Skeletal muscle satellite cell (primary cell): ENCODE measurements at regions not wholly inside any gene's neighbourhood (a gene's known extent, or its start where the extent isn't known, plus 50 kb on each side); places are given as distances from the start of the nearest gene placed in this dataset.

Experiments used
- H3K27me3 ChIP-seq: 2 replicates; pipeline ENCODE4 v1.7.0; 2013; ENCODE audit warnings: low read length; ENCODE audit not compliant: control insufficient read depth, insufficient read depth
- H3K36me3 ChIP-seq: 2 replicates; pipeline ENCODE4 v1.7.0; 2013; ENCODE audit warnings: mild to moderate bottlenecking, control low read depth, low read length; ENCODE audit not compliant: insufficient read depth
- H3K4me1 ChIP-seq: 2 replicates; pipeline ENCODE4 v1.7.0; 2013; ENCODE audit warnings: low read length; ENCODE audit not compliant: control insufficient read depth, insufficient read depth
- H3K4me2 ChIP-seq: 2 replicates; pipeline ENCODE4 v1.7.0; 2013; ENCODE audit warnings: mild to moderate bottlenecking, low read length
- H3K4me3 ChIP-seq: 2 replicates; pipeline ENCODE4 v1.7.0; 2013; ENCODE audit warnings: low read length
- H3K9ac ChIP-seq: 2 replicates; pipeline ENCODE4 v1.7.0; 2013; ENCODE audit warnings: mild to moderate bottlenecking, low read depth, low read length, moderate library complexity
- H3K9me3 ChIP-seq: replicated peaks from 2 replicates; pipeline ENCODE4 v1.7.0; 2013; ENCODE audit warnings: mild to moderate bottlenecking, control low read depth, low read length

- no peaks in the 10 kb centered on the region for H3K27me3 ChIP-seq
- H3K36me3 ChIP-seq, result no peaks in the 10 kb centered on the region
- no peak overlapping the region for H3K4me2 ChIP-seq
- H3K4me1 ChIP-seq, result no peaks in the 10 kb centered on the region
- H3K9me3 ChIP-seq, result no peaks in the 10 kb centered on the region
- no peak overlapping the region for H3K9ac ChIP-seq
- no peak overlapping the region for H3K4me3 ChIP-seq
Measured at GRCh38 chr2:223147431-223147830, 95.4 kb downstream of the KCNE4 start.

- no peaks in the 10 kb centered on the region for H3K9me3 ChIP-seq
- H3K4me2 ChIP-seq, result no peak overlapping the region
- H3K9ac ChIP-seq, result no peak overlapping the region
- no peaks in the 10 kb centered on the region for H3K27me3 ChIP-seq
- H3K4me3 ChIP-seq, result no peak overlapping the region
- H3K4me1 ChIP-seq, result no peaks in the 10 kb centered on the region
- H3K36me3 ChIP-seq, result no peaks in the 10 kb centered on the region
Measured at GRCh38 chr2:223148516-223148915, 96.5 kb downstream of the KCNE4 start.

- Histone ChIP-seq H3K4me1 (no peaks in the 10 kb centered on the region), H3K9ac (no peak overlapping the region), H3K36me3 (no peaks in the 10 kb centered on the region), H3K4me3 (no peak overlapping the region), H3K9me3 (no peaks in the 10 kb centered on the region), H3K4me2 (no peak overlapping the region), H3K27me3 (no peaks in the 10 kb centered on the region)
Measured at GRCh38 chr2:223155956-223156355, 104.0 kb downstream of the KCNE4 start.

- H3K4me3 ChIP-seq, result no peak overlapping the region
- H3K9me3 ChIP-seq, result no peaks in the 10 kb centered on the region
- H3K4me2 ChIP-seq, result no peak overlapping the region
- H3K9ac ChIP-seq, result no peak overlapping the region
- no peaks in the 10 kb centered on the region for H3K36me3 ChIP-seq
- no peaks in the 10 kb centered on the region for H3K27me3 ChIP-seq
- H3K4me1 ChIP-seq, result no peaks in the 10 kb centered on the region
Measured at GRCh38 chr2:223161873-223162458, 110.0 kb downstream of the KCNE4 start.

- Histone ChIP-seq H3K4me1 (no peaks in the 10 kb centered on the region), H3K27me3 (no peaks in the 10 kb centered on the region), H3K9me3 (no peaks in the 10 kb centered on the region), H3K4me2 (no peak overlapping the region), H3K36me3 (no peaks in the 10 kb centered on the region), H3K9ac (no peak overlapping the region), H3K4me3 (no peak overlapping the region)
Measured at GRCh38 chr2:223165423-223166214, 113.6 kb downstream of the KCNE4 start.

- H3K9ac ChIP-seq, result no peak overlapping the region
- H3K36me3 ChIP-seq, result no peaks in the 10 kb centered on the region
- H3K4me3 ChIP-seq, result no peak overlapping the region
- no peak overlapping the region for H3K4me2 ChIP-seq
- no peaks in the 10 kb centered on the region for H3K9me3 ChIP-seq
- no peaks in the 10 kb centered on the region for H3K27me3 ChIP-seq
- H3K4me1 ChIP-seq, result no peaks in the 10 kb centered on the region
Measured at GRCh38 chr2:223166215-223166493, 114.2 kb downstream of the KCNE4 start.

GRCh38 chr2:223166983-223167650 is 115.1 kb downstream of the KCNE4 start:
- H3K27me3 ChIP-seq, result no peaks in the 10 kb centered on the region
- H3K4me1 ChIP-seq, result no peaks in the 10 kb centered on the region
- no peaks in the 10 kb centered on the region for H3K36me3 ChIP-seq
- no peak overlapping the region for H3K9ac ChIP-seq
- H3K4me2 ChIP-seq, result no peak overlapping the region
- no peaks in the 10 kb centered on the region for H3K9me3 ChIP-seq
- H3K4me3 ChIP-seq, result no peak overlapping the region

- Histone ChIP-seq H3K4me3 (no peak overlapping the region), H3K9ac (no peak overlapping the region), H3K4me1 (no peaks in the 10 kb centered on the region), H3K27me3 (no peaks in the 10 kb centered on the region), H3K4me2 (no peak overlapping the region), H3K9me3 (no peaks in the 10 kb centered on the region), H3K36me3 (no peaks in the 10 kb centered on the region)
Measured at GRCh38 chr2:223169830-223170605, 118.0 kb downstream of the KCNE4 start.

GRCh38 chr2:223176970-223177369 is 125.0 kb downstream of the KCNE4 start:
- Histone ChIP-seq H3K27me3 (no peaks in the 10 kb centered on the region), H3K9ac (no peak overlapping the region), H3K4me2 (no peak overlapping the region), H3K36me3 (no peaks in the 10 kb centered on the region), H3K9me3 (no peaks in the 10 kb centered on the region), H3K4me3 (no peak overlapping the region), H3K4me1 (no peaks in the 10 kb centered on the region)

GRCh38 chr2:223180463-223180862 is 128.5 kb downstream of the KCNE4 start:
- Histone ChIP-seq H3K27me3 (no peaks in the 10 kb centered on the region), H3K36me3 (no peaks in the 10 kb centered on the region), H3K4me1 (no peaks in the 10 kb centered on the region), H3K4me3 (no peak overlapping the region), H3K4me2 (no peak overlapping the region), H3K9ac (no peak overlapping the region), H3K9me3 (no peaks in the 10 kb centered on the region)

- Histone ChIP-seq H3K36me3 (no peaks in the 10 kb centered on the region), H3K27me3 (no peaks in the 10 kb centered on the region), H3K9me3 (no peaks in the 10 kb centered on the region), H3K4me1 (no peaks in the 10 kb centered on the region), H3K4me3 (no peak overlapping the region), H3K9ac (no peak overlapping the region), H3K4me2 (no peak overlapping the region)
Measured at GRCh38 chr2:223181561-223181960, 129.6 kb downstream of the KCNE4 start.
